ENCODE measurements at regions not wholly inside any gene's neighbourhood (a gene's known extent, or its start where the extent isn't known, plus 50 kb on each side); places are given as distances from the start of the nearest gene placed in this dataset.
A peak's percentile ranks its signal among the peaks of the same experiment; 100 is the strongest.

DNA sequence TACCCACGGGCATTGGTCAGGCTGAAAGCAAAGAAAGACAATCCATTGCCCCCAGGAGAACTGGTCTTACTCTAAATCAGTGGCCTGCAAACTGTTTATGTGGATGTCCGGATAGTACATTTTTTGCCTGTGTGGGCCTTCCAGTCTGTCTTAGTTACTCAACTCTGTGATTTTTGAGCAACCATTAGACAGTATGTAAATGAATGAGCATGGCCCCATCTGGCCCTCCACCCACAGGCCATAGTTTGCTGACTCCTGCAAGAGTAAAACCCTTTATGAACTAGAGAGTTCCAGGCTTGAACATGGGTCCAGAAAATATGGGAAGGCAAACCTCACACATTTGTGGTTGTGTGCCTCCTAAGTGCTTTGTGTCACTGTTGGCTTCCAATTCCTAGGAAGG lies 55.7 kb upstream of the CYP1B1 start (continued):
- TF ChIP-seq POLR2AphosphoS2 (IDR thresholded peaks at IDR 0.05; ENCODE audit: low read length), result no peak
- TF ChIP-seq HNRNPUL1 (IDR thresholded peaks at IDR 0.05; ENCODE audit: low read length), result no peak

DNA sequence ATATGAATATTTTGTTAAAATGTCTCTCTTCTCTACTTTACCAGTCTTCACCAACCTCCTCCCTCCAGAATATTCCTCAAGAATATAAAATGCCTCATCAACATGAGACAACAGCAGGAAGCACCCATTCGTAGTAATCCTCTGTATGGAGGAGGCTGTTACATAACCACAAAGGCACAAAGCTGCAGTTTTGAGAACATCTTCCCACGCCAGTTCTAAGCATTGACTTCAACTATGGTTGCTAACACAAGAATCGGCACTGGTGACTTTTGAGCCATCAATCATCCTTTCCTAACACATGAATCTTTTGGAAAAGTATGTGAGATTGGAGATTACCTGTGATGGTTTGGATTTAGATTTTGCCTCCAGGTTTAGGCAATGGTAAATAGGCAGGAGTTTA lies 54.9 kb upstream of the CYP1B1 start:
- FAIRE-seq (no peak), DNase-seq (ENCODE audit: extremely low read depth in 1 of 4, low spot score in 3 of 4) (no peak), ATAC-seq (no peak)
- Histone ChIP-seq H3K9ac (ENCODE audit: insufficient read depth in 1 of 2, low read depth in 2 of 2, low read length in 2 of 2) (no peak overlapping the region), H3K79me2 (ENCODE audit: control insufficient read depth, insufficient read depth, low read length) (no peaks in the 10 kb centered on the region), H3K27ac (ENCODE audit: extremely low read depth, low read depth, low read length) (no peak overlapping the region), H3K4me2 (ENCODE audit: insufficient read depth, low read length) (no peak overlapping the region), H4K20me1 (replicated peaks; ENCODE audit: control insufficient read depth, insufficient read depth, low read length) (no peaks in the 10 kb centered on the region), H3K27me3 (ENCODE audit: control insufficient read depth in 2 of 2, insufficient read depth in 2 of 2, low read length in 2 of 2) (no peaks in the 10 kb centered on the region), H2AFZ (ENCODE audit: low read depth, low read length) (no peak overlapping the region), H3K4me1 (replicated peaks in 1 of 2; ENCODE audit: control insufficient read depth in 2 of 2, insufficient read depth in 2 of 2, low read length in 2 of 2) (peaks cover 0 to 9% of the 10 kb centered on the region in 2 experiments; a peak in 2 of 5 replicates), H3K9me1 (ENCODE audit: control insufficient read depth, insufficient read depth, low read length) (no peaks in the 10 kb centered on the region), H3K4me3 (no peak overlapping the region), H3K9me3 (replicated peaks; ENCODE audit: control insufficient read depth, insufficient read depth, low read depth, low read length) (no peaks in the 10 kb centered on the region; the same call in 1 of the 2 replicates), H3K36me3 (ENCODE audit: control insufficient read depth, insufficient read depth, low read length) (no peaks in the 10 kb centered on the region)
- POLR2A ChIA-PET, result no interaction called here
- no peak for TF ChIP-seq MXD1 (CRISPR knock-in tag; IDR thresholded peaks at IDR 0.05; ENCODE audit: borderline replicate concordance, poor library complexity, severe bottlenecking)
- TF ChIP-seq, protein P1, sequence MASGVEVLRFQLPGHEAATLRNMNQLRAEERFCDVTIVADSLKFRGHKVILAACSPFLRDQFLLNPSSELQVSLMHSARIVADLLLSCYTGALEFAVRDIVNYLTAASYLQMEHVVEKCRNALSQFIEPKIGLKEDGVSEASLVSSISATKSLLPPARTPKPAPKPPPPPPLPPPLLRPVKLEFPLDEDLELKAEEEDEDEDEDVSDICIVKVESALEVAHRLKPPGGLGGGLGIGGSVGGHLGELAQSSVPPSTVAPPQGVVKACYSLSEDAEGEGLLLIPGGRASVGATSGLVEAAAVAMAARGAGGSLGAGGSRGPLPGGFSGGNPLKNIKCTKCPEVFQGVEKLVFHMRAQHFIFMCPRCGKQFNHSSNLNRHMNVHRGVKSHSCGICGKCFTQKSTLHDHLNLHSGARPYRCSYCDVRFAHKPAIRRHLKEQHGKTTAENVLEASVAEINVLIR (CRISPR knock-in tag; IDR thresholded peaks at IDR 0.05), result no peak
- no peak for TF ChIP-seq HOXB6 (CRISPR knock-in tag; IDR thresholded peaks at IDR 0.05; ENCODE audit: borderline replicate concordance)
- TF ChIP-seq MEIS2 (IDR thresholded peaks at IDR 0.05; ENCODE audit: partially characterized antibody), result peak; percentile 3
- TF ChIP-seq, protein P2, sequence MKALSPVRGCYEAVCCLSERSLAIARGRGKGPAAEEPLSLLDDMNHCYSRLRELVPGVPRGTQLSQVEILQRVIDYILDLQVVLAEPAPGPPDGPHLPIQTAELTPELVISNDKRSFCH (CRISPR knock-in tag; IDR thresholded peaks at IDR 0.05), result no peak
- TF ChIP-seq, protein P2 (tag; IDR thresholded peaks at IDR 0.05), result no peak
- 8% methylated on average over 3 of the region's 3 CpGs for WGBS (ENCODE audit: insufficient coverage, low coverage, missing lambda C conversion rate)
- CTCF ChIA-PET (ENCODE audit: low intra/inter-chr PET ratio), result no interaction called here
- BruUV-seq (replicated peaks), result no TSS peak
- in situ Hi-C loops (cut with MboI) (no loop called here), intact Hi-C loops (cut with micrococcal nuclease) (no loop called here)

All from K562 (cell line).